Thymus (tissue), 11 donors: ENCODE measurements at regions not wholly inside any gene's neighbourhood (a gene's known extent, or its start where the extent isn't known, plus 50 kb on each side); places are given as distances from the start of the nearest gene placed in this dataset.
"Not testable (repeated sequence)": the region's sequence is repeated elsewhere in the genome, so short reads cannot be mapped to it uniquely, and the experiment has no call there.

Experiments
- DNase-seq, 9 donors: peaks; one replicate each; pipeline ENCODE4 v3.0.0-alpha.2; 2013; ENCODE audit warnings: low spot score in 9 of 9, low read depth in 6 of 9, missing footprints in 1 of 9
- H3K27ac ChIP-seq, 2 donors: one replicate each; pipeline ENCODE4 v1.5.1; 2013; ENCODE audit warnings: control low read depth in 1 of 2, low read depth in 1 of 2, low read length in 1 of 2, mild to moderate bottlenecking in 1 of 2, moderate library complexity in 1 of 2
- H3K27me3 ChIP-seq, 2 donors: one replicate each; pipeline ENCODE4 v1.5.1; 2013; ENCODE audit warnings: low read length in 1 of 2; ENCODE audit not compliant: control insufficient read depth in 2 of 2, insufficient read depth in 1 of 2
- H3K36me3 ChIP-seq, 2 donors: one replicate each; pipeline ENCODE4 v1.5.1; 2013; ENCODE audit warnings: low read length in 1 of 2, mild to moderate bottlenecking in 1 of 2, moderate library complexity in 1 of 2; ENCODE audit not compliant: control insufficient read depth in 2 of 2, insufficient read depth in 2 of 2
- H3K4me1 ChIP-seq, 2 donors: one replicate each; pipeline ENCODE4 v1.5.1; 2013; ENCODE audit warnings: low read length in 2 of 2; ENCODE audit not compliant: control insufficient read depth in 2 of 2, insufficient read depth in 2 of 2
- H3K4me3 ChIP-seq, 2 donors: one replicate each; pipeline ENCODE4 v1.5.1; 2013; ENCODE audit warnings: low read length in 2 of 2, control low read depth in 1 of 2, mild to moderate bottlenecking in 1 of 2
- H3K9me3 ChIP-seq, 2 donors: one replicate each; pipeline ENCODE4 v1.5.1; 2013; ENCODE audit warnings: low read length in 1 of 2, mild to moderate bottlenecking in 1 of 2; ENCODE audit not compliant: control insufficient read depth in 2 of 2, insufficient read depth in 1 of 2
- WGBS: extraction: QIAGEN DNeasy Blood & Tissue Kit; methylation state at CpG from one replicate; pipeline ENCODE4 v1.1.7; 2013; 5-methylcytosine and 5-hydroxymethylcytosine counted together
- donor health status: healthy.

DNA sequence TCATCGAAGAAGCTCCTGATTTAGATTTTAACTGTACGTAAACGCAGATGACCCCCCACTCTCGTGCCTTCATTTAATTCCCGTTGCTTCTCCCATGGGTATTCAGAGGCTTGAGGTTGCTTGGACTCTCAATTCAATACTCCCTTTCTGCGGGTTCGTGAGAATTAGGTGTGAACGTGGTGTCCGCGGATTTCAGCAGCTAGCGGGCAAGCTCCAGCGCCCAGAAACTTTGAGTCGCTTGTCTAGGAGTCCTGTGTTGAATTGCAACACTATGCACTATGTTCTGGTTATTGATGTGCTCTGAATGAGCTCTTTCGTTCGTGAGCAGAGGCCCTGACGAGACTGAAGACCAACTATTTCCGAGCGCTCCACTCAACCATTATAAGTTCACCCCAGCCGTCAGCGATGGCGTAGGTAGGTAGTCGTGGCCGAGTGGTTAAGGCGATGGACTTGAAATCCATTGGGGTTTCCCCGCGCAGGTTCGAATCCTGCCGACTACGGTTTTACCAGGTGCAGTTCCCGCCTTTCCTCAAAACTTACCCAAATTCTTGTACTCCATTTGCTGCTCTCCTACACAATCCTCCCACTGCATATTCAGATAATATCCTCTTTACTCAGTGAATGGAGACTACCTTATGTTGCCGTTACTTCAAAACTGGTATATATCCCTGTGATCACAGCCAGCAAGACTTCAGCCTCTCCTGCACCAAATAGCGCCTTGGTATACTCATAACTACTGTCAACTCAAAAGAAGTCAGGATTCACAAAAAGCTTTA, 72.6 kb upstream of the ZNF184 start:
- no peaks in the 10 kb centered on the region for H3K36me3 ChIP-seq
- H3K27me3 ChIP-seq: peaks cover 59 to 86% of the 10 kb centered on the region in 2 donors
- peaks cover 0 to 3% of the 10 kb centered on the region in 2 donors for H3K9me3 ChIP-seq
- no peak for DNase-seq
- H3K4me1 ChIP-seq: peaks cover 0 to 3% of the 10 kb centered on the region in 2 donors
- H3K4me3 ChIP-seq: no peak overlapping the region
- 12% methylated on average over 32 of the region's 32 CpGs for WGBS
- H3K27ac ChIP-seq: no peak overlapping the region

- WGBS: 7% methylated on average over 20 of the region's 20 CpGs
- no peaks in the 10 kb centered on the region for H3K36me3 ChIP-seq
- peaks cover 0 to 3% of the 10 kb centered on the region in 2 donors for H3K4me1 ChIP-seq
- no peak for DNase-seq
- H3K27ac ChIP-seq: no peak overlapping the region
- H3K9me3 ChIP-seq: peaks cover 0 to 3% of the 10 kb centered on the region in 2 donors
- H3K4me3 ChIP-seq: no peak overlapping the region
- H3K27me3 ChIP-seq: peaks cover 59 to 89% of the 10 kb centered on the region in 2 donors
Measured at GRCh38 chr6:27544612-27545260, 71.8 kb upstream of the ZNF184 start.

- peaks cover 59 to 91% of the 10 kb centered on the region in 2 donors for H3K27me3 ChIP-seq
- not testable (repeated sequence) for H3K9me3 ChIP-seq, H3K36me3 ChIP-seq, DNase-seq, H3K4me1 ChIP-seq, H3K4me3 ChIP-seq, H3K27ac ChIP-seq
- 29% methylated on average over 20 of the region's 20 CpGs for WGBS
Measured at GRCh38 chr6:27544135-27544534, 71.2 kb upstream of the ZNF184 start.

GRCh38 chr6:27542485-27542884, 69.6 kb upstream of the ZNF184 start:
- Histone ChIP-seq H3K27me3 (peaks cover 51 to 84% of the 10 kb centered on the region in 2 donors), H3K9me3 (peaks cover 0 to 3% of the 10 kb centered on the region in 2 donors), H3K27ac (no peak overlapping the region), H3K4me3 (no peak overlapping the region), H3K36me3 (no peaks in the 10 kb centered on the region), H3K4me1 (peaks cover 0 to 3% of the 10 kb centered on the region in 2 donors)
- DNase-seq: no peak
- 77% methylated on average over 2 of the region's 2 CpGs for WGBS

GRCh38 chr6:27541933-27542297, 69.0 kb upstream of the ZNF184 start:
- 33% methylated on average over 5 of the region's 5 CpGs for WGBS
- no peak overlapping the region for H3K27ac ChIP-seq
- H3K36me3 ChIP-seq: no peaks in the 10 kb centered on the region
- H3K27me3 ChIP-seq: peaks cover 47 to 78% of the 10 kb centered on the region in 2 donors
- H3K4me1 ChIP-seq: peaks cover 0 to 3% of the 10 kb centered on the region in 2 donors
- H3K9me3 ChIP-seq: peaks cover 0 to 2% of the 10 kb centered on the region in 2 donors
- no peak overlapping the region for H3K4me3 ChIP-seq
- DNase-seq: no peak

DNA sequence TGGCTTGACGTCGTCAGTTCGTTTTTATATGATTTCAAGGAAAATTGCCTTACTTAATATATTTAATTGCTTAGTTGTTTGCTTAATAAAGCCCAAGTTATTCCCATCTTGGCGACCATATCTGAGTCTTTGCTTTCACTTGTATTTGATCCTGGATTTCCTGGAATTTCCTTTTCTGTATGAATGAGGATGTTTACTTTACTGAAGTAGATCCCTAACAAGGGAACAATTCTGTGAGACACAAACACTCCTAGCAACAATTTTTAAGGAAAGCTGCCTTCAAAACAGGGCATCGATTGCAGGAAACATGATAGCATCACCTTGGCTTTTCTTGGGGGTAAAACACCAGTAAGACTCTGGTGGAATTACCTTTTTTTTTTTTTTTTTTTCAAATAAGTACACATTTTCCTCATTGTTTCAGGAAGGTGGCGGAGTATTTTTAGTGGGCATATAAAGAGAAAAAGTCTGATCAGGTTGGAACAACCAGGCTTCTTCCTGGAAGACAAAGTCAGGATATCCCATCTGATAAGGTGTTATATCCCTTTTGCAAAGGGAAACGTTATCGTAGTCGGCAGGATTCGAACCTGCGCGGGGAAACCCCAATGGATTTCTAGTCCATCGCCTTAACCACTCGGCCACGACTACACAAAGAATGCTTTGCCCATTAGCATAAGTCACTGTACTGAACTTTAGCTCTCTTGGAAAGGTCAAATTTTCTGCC, 68.5 kb upstream of the ZNF184 start:
- no peak for DNase-seq
- Histone ChIP-seq H3K27me3 (peaks cover 41 to 75% of the 10 kb centered on the region in 2 donors), H3K36me3 (no peaks in the 10 kb centered on the region), H3K9me3 (peaks cover 0 to under 1% of the 10 kb centered on the region in 2 donors), H3K4me1 (peaks cover 0 to 3% of the 10 kb centered on the region in 2 donors), H3K4me3 (no peak overlapping the region), H3K27ac (no peak overlapping the region)
- WGBS: 27% methylated on average over 15 of the region's 15 CpGs

DNA sequence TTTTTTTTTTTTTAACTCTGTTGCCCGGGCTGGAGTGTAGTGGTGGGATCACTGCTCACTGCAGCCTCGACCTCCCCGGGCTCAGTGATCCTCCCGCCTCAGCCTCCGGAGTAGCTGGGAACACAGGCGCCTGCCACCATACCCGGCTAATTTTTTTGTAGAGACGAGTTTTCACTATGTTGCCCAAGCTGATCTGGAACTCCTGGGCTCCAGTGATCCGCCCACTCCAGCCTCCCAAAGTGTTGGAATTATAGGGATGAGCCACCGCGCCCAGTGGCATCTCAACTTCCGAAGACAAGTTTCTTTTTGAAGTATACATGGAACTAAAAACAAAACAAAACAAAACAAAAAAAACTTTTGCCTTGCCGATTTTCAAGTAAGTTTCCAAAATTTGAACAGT, 66.6 kb upstream of the ZNF184 start:
- Histone ChIP-seq H3K9me3 (no peaks in the 10 kb centered on the region), H3K27me3 (peaks cover 24 to 57% of the 10 kb centered on the region in 2 donors), H3K4me1 (no peaks in the 10 kb centered on the region), H3K36me3 (no peaks in the 10 kb centered on the region), H3K4me3 (no peak overlapping the region), H3K27ac (no peak overlapping the region)
- DNase-seq: no peak
- WGBS: 66% methylated on average over 13 of the region's 13 CpGs

GRCh38 chr6:27532820-27533538, 60.1 kb upstream of the ZNF184 start:
- Histone ChIP-seq H3K4me3 (no peak overlapping the region), H3K4me1 (no peaks in the 10 kb centered on the region), H3K27me3 (peaks cover 0 to 5% of the 10 kb centered on the region in 2 donors), H3K27ac (no peak overlapping the region), H3K36me3 (no peaks in the 10 kb centered on the region), H3K9me3 (no peaks in the 10 kb centered on the region)
- DNase-seq: no peak
- WGBS: 82% methylated on average over 7 of the region's 7 CpGs
